ENCODE measurements at regions not wholly inside any gene's neighbourhood (a gene's known extent, or its start where the extent isn't known, plus 50 kb on each side); places are given as distances from the start of the nearest gene placed in this dataset.

- no peaks in the 10 kb centered on the region for H4K20me1 ChIP-seq (ENCODE audit: insufficient read depth)
- TF ChIP-seq YY1 (IDR thresholded peaks at IDR 0.05; ENCODE audit: low read depth) = no peak
- TF ChIP-seq SIN3A (IDR thresholded peaks at IDR 0.05; ENCODE audit: borderline replicate concordance, low read depth, low read length) = no peak
- H3K4me1 ChIP-seq (ENCODE audit: control insufficient read depth in 1 of 2, insufficient read depth in 2 of 2, low read depth in 1 of 2, low read length in 1 of 2) = no peaks in the 10 kb centered on the region
- no peak overlapping the region for H3K4me3 ChIP-seq (ENCODE audit: low read depth in 2 of 2, low read length in 1 of 2)
- H3K9me3 ChIP-seq = no peaks in the 10 kb centered on the region
- H2AFZ ChIP-seq (ENCODE audit: low read depth) = no peak overlapping the region
- H3F3A ChIP-seq (replicated peaks; ENCODE audit: insufficient read depth) = no peaks in the 10 kb centered on the region
- H3K79me2 ChIP-seq (ENCODE audit: insufficient read depth) = no peaks in the 10 kb centered on the region
- H3K4me2 ChIP-seq = no peak overlapping the region
- no peak overlapping the region for H3K9ac ChIP-seq
- POLR2A ChIA-PET = no interaction called here
- H3K27ac ChIP-seq (ENCODE audit: low read depth in 2 of 2, low read length in 1 of 2) = no peak overlapping the region
- no peaks in the 10 kb centered on the region; the same call in 1 of the 2 replicates for H3K27me3 ChIP-seq (ENCODE audit: insufficient read depth)
- DNase-seq = no peak
- H3K36me3 ChIP-seq (replicated peaks in 1 of 2; ENCODE audit: control insufficient read depth in 1 of 2, insufficient read depth in 2 of 2, low read length in 1 of 2) = no peaks in the 10 kb centered on the region
- 7% methylated on average over 3 of the region's 3 CpGs for WGBS (ENCODE audit: low lambda C conversion rate)
- CTCF ChIA-PET = interaction anchor here (1.4 kb wide), 1 partner anchor 144 kb away, joined by 3 read pairs; no protein-coding TSS in a partner anchor
- H3K9me2 ChIP-seq = no peaks in the 10 kb centered on the region
These were observed 222.0 kb downstream of the TMEM182 start for GRCh38 chr2:102983786-102984185.

GRCh38 chr2:102986826-102987490 is 225.1 kb downstream of the TMEM182 start:
- no peaks in the 10 kb centered on the region for H3K79me2 ChIP-seq (ENCODE audit: insufficient read depth)
- no peak overlapping the region for H3K4me3 ChIP-seq (ENCODE audit: low read depth in 2 of 2, low read length in 1 of 2)
- H3K27ac ChIP-seq (ENCODE audit: low read depth in 2 of 2, low read length in 1 of 2) = no peak overlapping the region
- POLR2A ChIA-PET = no interaction called here
- H3K36me3 ChIP-seq (replicated peaks in 1 of 2; ENCODE audit: control insufficient read depth in 1 of 2, insufficient read depth in 2 of 2, low read length in 1 of 2) = no peaks in the 10 kb centered on the region
- no peak overlapping the region for H2AFZ ChIP-seq (ENCODE audit: low read depth)
- no peaks in the 10 kb centered on the region for H4K20me1 ChIP-seq (ENCODE audit: insufficient read depth)
- H3K27me3 ChIP-seq (ENCODE audit: insufficient read depth) = no peaks in the 10 kb centered on the region
- TF ChIP-seq USF1 (IDR thresholded peaks at IDR 0.05; ENCODE audit: borderline replicate concordance, low read depth) (no peak), PBX3 (IDR thresholded peaks at IDR 0.05) (no peak), ELF1 (IDR thresholded peaks at IDR 0.05) (no peak), GATA2 (CRISPR knock-in tag; IDR thresholded peaks at IDR 0.05) (no peak)
- no peaks in the 10 kb centered on the region for H3K4me1 ChIP-seq (ENCODE audit: control insufficient read depth in 1 of 2, insufficient read depth in 2 of 2, low read depth in 1 of 2, low read length in 1 of 2)
- CTCF ChIA-PET = interaction anchor here (1.2 to 1.4 kb wide), 2 partner anchors 9 to 11 kb away, joined by 3 to 4 read pairs; no protein-coding TSS in a partner anchor
- H3K9me2 ChIP-seq = no peaks in the 10 kb centered on the region
- no peaks in the 10 kb centered on the region for H3F3A ChIP-seq (replicated peaks; ENCODE audit: insufficient read depth)
- DNase-seq = no peak
- H3K4me2 ChIP-seq = no peak overlapping the region
- H3K9me3 ChIP-seq = no peaks in the 10 kb centered on the region
- H3K9ac ChIP-seq = no peak overlapping the region
- WGBS (ENCODE audit: low lambda C conversion rate) = 4% methylated on average over 5 of the region's 5 CpGs

- ChIA-PET POLR2A (no interaction called here), CTCF (interaction anchor here (0.7 to 2.1 kb wide), 2 partner anchors 17 to 685 kb away, joined by 3 to 6 read pairs; no protein-coding TSS in a partner anchor)
- Histone ChIP-seq H3K79me2 (ENCODE audit: insufficient read depth) (no peaks in the 10 kb centered on the region), H3K9ac (no peak overlapping the region), H2AFZ (ENCODE audit: low read depth) (no peak overlapping the region), H3K36me3 (replicated peaks in 1 of 2; ENCODE audit: control insufficient read depth in 1 of 2, insufficient read depth in 2 of 2, low read length in 1 of 2) (no peaks in the 10 kb centered on the region), H3K4me1 (ENCODE audit: control insufficient read depth in 1 of 2, insufficient read depth in 2 of 2, low read depth in 1 of 2, low read length in 1 of 2) (no peaks in the 10 kb centered on the region), H3K9me3 (no peaks in the 10 kb centered on the region), H3K9me2 (no peaks in the 10 kb centered on the region), H3K27me3 (ENCODE audit: insufficient read depth) (no peaks in the 10 kb centered on the region), H3K27ac (ENCODE audit: low read depth in 2 of 2, low read length in 1 of 2) (no peak overlapping the region), H3F3A (replicated peaks; ENCODE audit: insufficient read depth) (no peaks in the 10 kb centered on the region), H4K20me1 (ENCODE audit: insufficient read depth) (no peaks in the 10 kb centered on the region), H3K4me2 (no peak overlapping the region), H3K4me3 (ENCODE audit: low read depth in 2 of 2, low read length in 1 of 2) (no peak overlapping the region)
- WGBS (ENCODE audit: low lambda C conversion rate) = 44% methylated on average over 5 of the region's 5 CpGs
- DNase-seq = no peak
- no peak for TF ChIP-seq YY1 (IDR thresholded peaks at IDR 0.05; ENCODE audit: low read depth)
- no peak for TF ChIP-seq NRF1 (IDR thresholded peaks at IDR 0.05; ENCODE audit: low read depth, low read length)
- TF ChIP-seq FOXM1 (IDR thresholded peaks at IDR 0.05; ENCODE audit: low read depth) = no peak
- no peak for TF ChIP-seq GATA2 (CRISPR knock-in tag; IDR thresholded peaks at IDR 0.05)
- no peak for TF ChIP-seq MXI1 (IDR thresholded peaks at IDR 0.05; ENCODE audit: low read depth, low read length)
- no peak for TF ChIP-seq TEAD4 (IDR thresholded peaks at IDR 0.05; ENCODE audit: borderline replicate concordance, insufficient read depth)
- TF ChIP-seq EZH2phosphoT487 (IDR thresholded peaks at IDR 0.05; ENCODE audit: borderline replicate concordance, low read depth) = no peak
- no peak for TF ChIP-seq EP300 (IDR thresholded peaks at IDR 0.05; ENCODE audit: borderline replicate concordance in 1 of 2, low read depth in 1 of 2, low read length in 1 of 2)
- TF ChIP-seq REST (IDR thresholded peaks at IDR 0.05; ENCODE audit: low read depth, low read length) = no peak
- TF ChIP-seq SIN3A (IDR thresholded peaks at IDR 0.05; ENCODE audit: borderline replicate concordance, low read depth, low read length) = no peak
- no peak for TF ChIP-seq MEF2A (IDR thresholded peaks at IDR 0.05; ENCODE audit: borderline replicate concordance, low read depth)
These were observed 230.8 kb downstream of the TMEM182 start for GRCh38 chr2:102992607-102993006.

Data from SK-N-SH (cell line).